Body of pancreas (tissue), 4 donors: ENCODE measurements at regions not wholly inside any gene's neighbourhood (a gene's known extent, or its start where the extent isn't known, plus 50 kb on each side); places are given as distances from the start of the nearest gene placed in this dataset.

Experiments used
- CTCF ChIP-seq, 7 experiments: fragments of 450-650 bp in 4 of 7; fragments of 200-600 bp in 3 of 7; sonication (generic) in 3 of 7; IDR thresholded peaks; one replicate each; pipeline ENCODE4 v1.5.1; 2016 to 2019; ENCODE audit warnings: antibody characterized with exemption in 7 of 7
- POLR2A ChIP-seq, 3 donors: fragments of 450-650 bp; IDR thresholded peaks; one replicate each; pipeline ENCODE4 v1.6.1; 2016; ENCODE audit warnings: antibody characterized with exemption in 3 of 3, mild to moderate bottlenecking in 2 of 3

GRCh38 chr1:193658691-193659090, 472.3 kb upstream of the B3GALT2 start:
- TF ChIP-seq CTCF (IDR thresholded peaks at IDR 0.05) (no peak), POLR2A (IDR thresholded peaks at IDR 0.05) (no peak)
